ENCODE measurements at regions not wholly inside any gene's neighbourhood (a gene's known extent, or its start where the extent isn't known, plus 50 kb on each side); places are given as distances from the start of the nearest gene placed in this dataset.

DNA sequence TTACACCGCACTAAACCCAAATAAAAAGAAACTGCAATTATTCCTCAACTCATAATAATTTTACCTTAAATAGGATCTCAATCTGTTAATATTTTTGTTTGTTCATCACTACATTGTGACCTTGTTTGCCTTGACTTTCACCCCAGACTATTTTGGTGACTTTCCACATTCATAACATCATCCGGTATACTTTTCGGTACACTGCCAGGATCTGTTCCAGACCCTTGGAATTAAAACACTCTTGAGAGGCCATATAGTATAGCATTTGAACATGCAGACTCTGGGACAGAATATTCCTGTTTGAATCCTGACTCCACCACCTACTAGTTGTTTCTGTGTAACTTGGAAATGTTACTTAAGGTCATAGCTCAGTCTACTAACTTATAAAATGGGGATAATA, 577.4 kb downstream of the METTL4 start:
- ATAC-seq = no peak
- no peak for DNase-seq (ENCODE audit: low spot score)

DNA sequence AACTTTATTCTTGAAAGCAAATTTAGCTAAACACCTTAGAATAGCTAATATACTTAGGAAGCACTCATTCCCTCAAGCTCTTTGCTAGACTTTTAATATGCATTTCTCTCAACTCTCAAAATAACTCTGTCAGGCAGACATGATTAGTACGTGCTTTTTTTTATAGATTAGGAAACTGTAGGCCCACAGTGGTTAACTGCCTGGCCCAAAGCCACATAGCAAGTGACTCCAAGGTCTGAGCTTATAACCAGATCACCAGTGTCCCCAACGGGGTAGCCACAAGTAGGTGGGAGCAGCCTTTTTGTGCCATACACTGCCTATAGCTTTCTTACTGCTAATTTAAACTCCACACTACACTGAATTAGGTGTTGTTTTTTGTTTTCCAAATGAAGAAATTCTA, 576.8 kb downstream of the METTL4 start:
- no peak for DNase-seq (ENCODE audit: low spot score)
- ATAC-seq = no peak

DNA sequence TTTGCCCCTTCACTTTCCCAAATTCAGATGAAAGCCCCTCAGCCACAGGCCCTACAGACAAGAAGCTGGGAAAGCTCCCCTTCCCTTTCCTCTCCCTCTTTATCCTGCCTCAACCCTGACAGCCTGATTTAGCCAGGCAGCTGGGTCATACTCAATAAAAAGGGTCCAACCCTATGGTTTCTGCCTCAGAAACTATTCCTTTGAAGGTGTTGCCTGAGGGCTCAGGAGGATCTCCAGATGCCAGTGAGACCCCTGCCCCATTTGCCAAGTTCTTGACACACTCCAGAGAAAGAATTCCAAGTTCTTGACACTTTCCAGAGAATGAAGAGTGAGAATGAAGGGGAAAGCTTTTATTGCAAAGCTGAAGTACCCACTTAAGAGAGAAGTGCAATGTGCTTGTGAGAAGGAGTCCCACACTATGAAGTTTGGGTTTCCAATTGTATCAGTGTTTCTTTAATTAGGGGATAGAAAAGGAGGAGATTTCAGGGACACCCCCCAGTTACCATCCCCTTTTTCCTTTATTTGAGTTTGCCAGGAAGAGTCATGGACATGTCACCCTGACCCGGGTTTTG, 576.2 kb downstream of the METTL4 start:
- DNase-seq (ENCODE audit: low spot score) (no peak), ATAC-seq (no peak)

DNA sequence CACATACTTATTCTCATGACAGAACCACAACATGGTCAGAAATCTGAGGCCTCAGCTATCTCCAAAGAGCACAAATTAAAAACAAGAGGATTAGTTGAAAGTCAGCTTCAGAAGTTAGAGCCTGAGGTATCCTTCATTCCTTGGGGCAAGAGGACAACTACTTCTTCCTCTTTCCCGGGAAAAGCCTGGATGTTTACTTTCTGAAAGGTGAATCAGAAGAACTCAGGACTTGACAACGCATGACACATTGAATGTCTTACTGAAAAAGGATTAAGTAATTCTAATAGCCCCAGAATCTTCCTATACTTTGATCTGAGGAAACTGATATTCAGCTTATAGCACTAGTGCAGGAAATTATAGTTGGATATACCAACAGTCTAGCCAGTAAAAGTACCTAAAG, 573.2 kb downstream of the METTL4 start:
- DNase-seq (ENCODE audit: low spot score) (no peak), ATAC-seq (no peak)

DNA sequence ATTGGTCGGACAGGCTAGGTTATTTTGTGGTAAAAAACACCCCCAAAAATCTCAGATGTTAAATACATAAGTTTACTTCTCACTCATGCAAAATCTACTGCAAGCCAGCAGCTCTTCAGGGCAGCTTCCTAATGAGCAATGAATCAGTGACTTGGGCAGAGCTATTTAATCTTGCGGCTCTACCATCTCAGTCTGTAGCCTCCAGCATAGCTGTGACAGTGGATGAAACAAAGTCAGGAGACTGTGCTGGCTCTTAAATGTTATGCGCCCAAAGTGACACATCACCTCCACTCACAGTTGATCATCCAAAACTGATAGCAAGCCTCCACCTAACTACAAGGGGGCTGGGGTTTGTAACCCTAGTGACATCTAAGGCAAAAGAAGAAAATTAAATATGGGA, 571.9 kb downstream of the METTL4 start:
- no peak for ATAC-seq
- no peak for DNase-seq (ENCODE audit: low spot score)

GRCh38 chr18:2002151-2002550, 569.2 kb downstream of the METTL4 start:
- no peak for ATAC-seq
- no peak for DNase-seq (ENCODE audit: low spot score)

- DNase-seq (ENCODE audit: low spot score) = no peak
- no peak for ATAC-seq
Measured at GRCh38 chr18:2002604-2003003, 568.7 kb downstream of the METTL4 start.

GRCh38 chr18:2009942-2010697, 561.2 kb downstream of the METTL4 start:
- DNase-seq (ENCODE audit: low spot score) = no peak
- no peak for ATAC-seq

DNA sequence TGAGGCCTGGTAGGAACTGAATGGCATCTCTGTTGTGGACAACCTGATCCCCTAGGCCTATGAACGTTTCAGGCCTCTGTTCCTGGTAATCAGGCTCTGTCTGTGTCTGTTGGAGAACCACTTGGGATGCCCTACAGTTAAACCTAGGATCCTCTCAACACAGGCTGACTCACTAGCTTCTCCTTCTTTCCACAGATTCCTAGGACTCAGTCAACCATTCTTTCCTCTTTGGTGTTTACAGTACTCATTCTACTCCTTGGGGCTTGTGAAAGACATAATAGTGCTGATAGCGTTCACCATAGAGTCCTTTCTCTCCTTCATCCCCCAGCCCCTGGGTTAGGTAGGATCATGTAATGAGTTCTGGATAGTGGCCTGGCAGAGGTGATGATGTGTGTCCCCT, 544.3 kb downstream of the METTL4 start:
- DNase-seq (ENCODE audit: low spot score) (no peak), ATAC-seq (no peak)

GRCh38 chr18:2027756-2028155, 543.5 kb downstream of the METTL4 start:
- DNase-seq (ENCODE audit: low spot score) = no peak
- no peak for ATAC-seq

DNA sequence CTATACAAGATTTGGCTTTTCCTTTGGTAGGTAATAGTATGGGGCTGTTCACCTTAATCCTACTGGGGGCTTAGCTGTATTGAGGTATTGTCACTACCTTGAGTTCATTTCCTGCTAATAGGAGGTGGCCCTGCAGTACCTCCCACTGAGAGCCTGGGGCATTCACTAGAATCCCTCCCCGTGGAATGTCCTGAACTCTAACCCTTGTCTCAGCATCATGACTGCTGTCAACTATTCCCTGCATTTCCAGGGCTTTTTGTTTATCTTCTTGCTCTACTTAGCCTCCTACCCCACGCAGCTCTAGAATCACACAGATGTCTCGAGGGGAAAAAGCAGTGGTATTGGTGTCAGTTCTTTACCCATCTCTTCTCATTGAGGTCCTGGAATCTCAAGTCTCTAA, 542.3 kb downstream of the METTL4 start:
- ATAC-seq (no peak), DNase-seq (ENCODE audit: low spot score) (no peak)

DNA sequence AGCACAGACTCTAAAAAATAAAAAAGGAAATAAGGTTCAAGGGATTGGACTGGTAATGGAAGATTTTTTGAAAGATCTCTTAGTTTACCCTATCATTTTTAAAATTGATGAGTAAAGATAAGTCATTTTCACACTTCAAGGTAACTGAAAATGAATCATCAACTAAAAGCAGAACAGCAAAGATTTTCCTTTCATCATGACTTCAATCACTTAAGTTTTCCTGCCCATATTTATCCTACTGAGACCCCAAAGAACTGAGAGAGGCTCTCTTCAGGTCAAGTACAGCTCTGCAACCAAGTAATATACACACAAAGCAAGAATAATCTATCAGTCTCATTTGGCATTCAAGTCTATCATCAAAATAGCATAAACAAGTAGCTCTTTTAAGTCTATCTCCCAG, 540.7 kb downstream of the METTL4 start:
- ATAC-seq (no peak), DNase-seq (ENCODE audit: low spot score) (no peak)

GRCh38 chr18:2032036-2032435, 539.3 kb downstream of the METTL4 start:
- DNase-seq (ENCODE audit: low spot score) (no peak), ATAC-seq (no peak)

- ATAC-seq = no peak
Measured at GRCh38 chr18:2035056-2035455, 536.2 kb downstream of the METTL4 start.

DNA sequence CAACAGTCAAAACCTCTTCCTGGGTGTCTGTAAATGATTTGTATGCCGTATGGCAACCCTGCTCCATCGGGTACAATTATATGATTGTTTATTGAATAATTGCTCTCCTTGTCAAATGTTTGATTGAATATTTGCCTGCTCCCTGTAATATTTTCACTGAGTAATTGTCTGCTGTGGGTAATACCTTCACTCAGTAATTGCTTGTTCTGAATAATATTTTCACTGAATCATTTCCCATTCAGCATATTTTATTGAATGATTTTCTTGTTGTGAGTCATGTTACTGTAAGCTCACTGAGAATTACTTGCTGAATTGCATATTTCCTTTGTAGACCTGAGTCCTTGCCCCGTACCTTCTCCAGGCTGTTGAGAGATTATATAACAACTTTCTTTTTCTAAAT, 535.2 kb downstream of the METTL4 start:
- ATAC-seq = no peak
- DNase-seq (ENCODE audit: low spot score) = no peak

More at GRCh38 chr18:2035056-2035455, 536.2 kb downstream of the METTL4 start:
- DNase-seq (ENCODE audit: low spot score) = no peak

- no peak for DNase-seq (ENCODE audit: low spot score)
- no peak for ATAC-seq
Measured at GRCh38 chr18:2040279-2040678, 531.0 kb downstream of the METTL4 start.

GRCh38 chr18:2049986-2050385, 521.3 kb downstream of the METTL4 start:
- DNase-seq (ENCODE audit: low spot score) = no peak
- no peak for ATAC-seq

GRCh38 chr18:2050702-2051201, 520.6 kb downstream of the METTL4 start:
- ATAC-seq = no peak
- no peak for DNase-seq (ENCODE audit: low spot score)

- no peak for ATAC-seq
- DNase-seq (ENCODE audit: low spot score) = no peak
Measured at GRCh38 chr18:2053490-2054089, 517.7 kb downstream of the METTL4 start.

DNA sequence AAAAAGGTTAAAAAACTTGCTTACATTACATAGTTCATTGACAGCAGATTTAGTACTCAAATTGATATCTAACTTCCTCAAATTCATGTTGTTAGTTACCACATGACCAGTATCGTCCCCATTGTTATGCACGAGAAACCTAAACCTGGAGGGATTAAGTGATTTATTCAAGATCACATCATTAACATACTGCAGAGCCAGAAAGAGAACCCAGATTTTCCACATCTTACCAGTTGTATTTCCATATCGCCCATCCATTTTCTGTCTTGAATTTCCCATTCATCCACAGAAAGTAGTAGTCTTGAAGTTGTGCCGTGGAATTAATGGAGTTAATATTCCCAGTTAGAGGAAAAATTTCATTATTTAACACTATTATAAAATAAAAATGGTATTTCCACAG, 512.0 kb downstream of the METTL4 start:
- DNase-seq (ENCODE audit: low spot score) = no peak
- ATAC-seq = no peak

DNA sequence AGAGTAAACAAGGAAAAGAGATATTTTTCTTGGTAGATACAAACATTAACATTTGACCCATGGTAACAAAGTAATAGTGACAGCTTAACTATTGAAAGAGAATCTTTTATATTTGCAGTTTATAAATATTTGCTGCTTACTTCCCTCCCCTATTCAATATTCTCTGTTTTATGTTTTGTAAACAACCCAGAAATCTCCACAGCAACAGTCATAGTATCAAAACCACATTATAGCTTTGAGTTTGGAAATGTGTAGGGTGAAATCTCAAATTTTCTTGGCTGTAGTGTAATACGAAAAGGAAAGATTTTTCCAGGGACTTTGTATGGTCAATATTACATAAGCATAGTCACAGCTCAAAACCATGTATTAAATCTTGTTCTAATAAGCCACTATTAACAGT, 511.2 kb downstream of the METTL4 start:
- ATAC-seq = no peak
- DNase-seq (ENCODE audit: low spot score) = no peak

DNA sequence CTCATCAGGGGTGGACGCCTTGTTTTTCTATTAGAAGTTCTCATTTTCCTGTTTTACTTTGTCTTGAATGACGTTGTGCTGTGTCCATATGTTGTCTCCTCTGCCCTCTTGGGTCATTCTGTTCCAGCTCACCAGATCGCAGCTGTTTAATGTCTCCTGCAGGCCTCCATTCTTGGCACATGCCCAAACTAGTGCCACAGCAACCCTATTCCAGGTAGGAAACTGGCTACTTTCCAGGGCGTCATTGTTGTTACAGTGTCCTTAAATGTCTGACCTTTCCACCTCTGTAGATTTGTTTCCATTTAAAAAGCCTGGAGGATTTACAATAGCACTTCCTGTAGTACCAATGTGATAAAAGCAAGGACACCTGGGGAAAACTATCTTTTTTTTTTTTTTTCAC, 500.7 kb downstream of the METTL4 start:
- no peak for ATAC-seq
- DNase-seq (ENCODE audit: low spot score) = no peak

Data from left lobe of liver (tissue), 2 donors.